ENCODE measurements at regions not wholly inside any gene's neighbourhood (a gene's known extent, or its start where the extent isn't known, plus 50 kb on each side); places are given as distances from the start of the nearest gene placed in this dataset.

DNA sequence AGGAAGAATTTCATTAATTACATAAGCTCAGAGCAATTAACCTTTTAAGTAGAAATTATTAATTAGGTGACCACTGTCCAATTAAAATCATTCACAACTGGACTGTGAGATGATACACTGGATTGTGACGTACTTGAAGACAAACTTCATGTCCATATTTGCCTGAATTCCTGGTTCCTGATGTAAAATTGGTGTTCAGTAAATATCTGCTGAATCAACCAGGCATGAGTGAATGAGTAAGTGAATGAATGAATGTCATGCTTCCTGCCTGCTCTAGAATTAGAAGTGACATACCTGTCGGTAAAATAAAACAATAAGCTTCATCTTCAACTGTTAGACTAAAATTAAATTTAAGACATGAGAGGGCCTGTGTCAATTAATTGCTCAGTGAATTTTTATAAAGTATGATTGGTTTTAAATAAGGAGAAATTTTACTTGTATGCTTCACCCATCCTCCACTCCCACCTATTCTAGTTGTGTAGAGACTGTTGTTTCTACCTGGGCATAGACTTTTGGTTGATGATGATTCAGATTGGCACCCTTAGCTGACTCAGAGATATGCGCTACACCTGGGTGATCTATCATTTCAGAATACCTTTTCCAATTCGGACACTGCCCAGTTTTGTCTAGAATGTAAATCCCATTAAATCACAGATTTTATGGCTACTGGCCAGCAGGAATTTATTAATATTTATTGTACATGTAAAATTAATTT is 56.9 kb upstream of the PTGS2 start:
- no peaks in the 10 kb centered on the region for H3K9me3 ChIP-seq
- intact Hi-C loops (cut with DNase I), result no loop called here
- H3K27me3 ChIP-seq (ENCODE audit: low read depth), result no peaks in the 10 kb centered on the region
- ATAC-seq (no peak), DNase-seq (no peak)
- H3K27ac ChIP-seq, result no peak overlapping the region
- no peaks in the 10 kb centered on the region for H3K4me1 ChIP-seq
- TF ChIP-seq, protein P1, sequence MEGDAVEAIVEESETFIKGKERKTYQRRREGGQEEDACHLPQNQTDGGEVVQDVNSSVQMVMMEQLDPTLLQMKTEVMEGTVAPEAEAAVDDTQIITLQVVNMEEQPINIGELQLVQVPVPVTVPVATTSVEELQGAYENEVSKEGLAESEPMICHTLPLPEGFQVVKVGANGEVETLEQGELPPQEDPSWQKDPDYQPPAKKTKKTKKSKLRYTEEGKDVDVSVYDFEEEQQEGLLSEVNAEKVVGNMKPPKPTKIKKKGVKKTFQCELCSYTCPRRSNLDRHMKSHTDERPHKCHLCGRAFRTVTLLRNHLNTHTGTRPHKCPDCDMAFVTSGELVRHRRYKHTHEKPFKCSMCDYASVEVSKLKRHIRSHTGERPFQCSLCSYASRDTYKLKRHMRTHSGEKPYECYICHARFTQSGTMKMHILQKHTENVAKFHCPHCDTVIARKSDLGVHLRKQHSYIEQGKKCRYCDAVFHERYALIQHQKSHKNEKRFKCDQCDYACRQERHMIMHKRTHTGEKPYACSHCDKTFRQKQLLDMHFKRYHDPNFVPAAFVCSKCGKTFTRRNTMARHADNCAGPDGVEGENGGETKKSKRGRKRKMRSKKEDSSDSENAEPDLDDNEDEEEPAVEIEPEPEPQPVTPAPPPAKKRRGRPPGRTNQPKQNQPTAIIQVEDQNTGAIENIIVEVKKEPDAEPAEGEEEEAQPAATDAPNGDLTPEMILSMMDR (IDR thresholded peaks at IDR 0.05), result no peak
- H3K4me3 ChIP-seq, result no peak overlapping the region
- H3K36me3 ChIP-seq, result no peaks in the 10 kb centered on the region

- no peak for ATAC-seq
- intact Hi-C loops (cut with DNase I), result no loop called here
- no peaks in the 10 kb centered on the region for H3K36me3 ChIP-seq
- H3K4me3 ChIP-seq, result no peak overlapping the region
- H3K4me1 ChIP-seq, result no peaks in the 10 kb centered on the region
- TF ChIP-seq, protein P1 (IDR thresholded peaks at IDR 0.05), result no peak
- no peaks in the 10 kb centered on the region for H3K27me3 ChIP-seq (ENCODE audit: low read depth)
- no peak overlapping the region for H3K27ac ChIP-seq
- no peak for DNase-seq
- no peaks in the 10 kb centered on the region for H3K9me3 ChIP-seq
These were observed 55.2 kb upstream of the PTGS2 start for GRCh38 chr1:186735463-186735862.

DNA sequence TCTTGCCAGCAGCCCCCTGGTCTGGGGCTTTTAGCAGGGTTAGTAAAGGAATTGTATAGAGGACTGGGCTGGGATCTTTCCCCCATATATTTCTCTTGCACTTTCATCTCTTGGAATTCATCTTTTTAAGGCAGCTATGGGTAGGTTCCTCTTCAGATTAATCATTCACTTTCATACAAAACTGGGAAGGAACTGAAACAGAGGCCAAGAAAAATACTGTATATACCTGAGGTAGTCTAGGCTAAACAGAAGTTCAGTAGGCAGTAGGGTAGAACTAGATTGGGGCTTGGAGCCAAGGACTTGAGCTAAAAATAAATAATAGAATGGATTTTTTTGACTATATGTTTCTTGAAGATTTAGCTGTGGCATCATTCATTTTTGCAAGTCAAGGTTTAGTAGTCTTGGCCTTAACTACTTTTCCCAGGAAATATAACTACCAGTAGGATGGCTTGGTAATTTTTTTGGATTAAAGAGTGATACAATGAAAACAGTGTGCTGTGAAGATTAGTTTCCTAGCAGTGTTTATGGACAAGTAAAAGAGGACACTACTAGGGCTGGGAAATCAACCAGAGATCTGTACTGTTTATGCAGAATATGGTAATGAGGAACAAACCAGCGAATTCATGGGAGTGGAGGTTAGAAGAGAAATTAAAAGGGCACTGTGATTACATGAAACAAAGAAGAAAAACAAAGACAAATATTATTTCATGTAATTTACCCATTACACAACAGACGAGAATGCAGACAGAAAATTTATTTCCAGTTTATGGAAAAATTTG is 50.9 kb upstream of the PTGS2 start:
- H3K4me1 ChIP-seq, result no peaks in the 10 kb centered on the region
- intact Hi-C loops (cut with DNase I), result no loop called here
- H3K27ac ChIP-seq, result no peak overlapping the region
- no peaks in the 10 kb centered on the region for H3K27me3 ChIP-seq (ENCODE audit: low read depth)
- TF ChIP-seq, protein P1 (IDR thresholded peaks at IDR 0.05), result no peak
- H3K9me3 ChIP-seq, result peaks cover 4% of the 10 kb centered on the region
- H3K4me3 ChIP-seq, result no peak overlapping the region
- DNase-seq, result no peak
- H3K36me3 ChIP-seq, result no peaks in the 10 kb centered on the region
- ATAC-seq, result no peak
